GM23248 (cell line): ENCODE measurements at regions not wholly inside any gene's neighbourhood (a gene's known extent, or its start where the extent isn't known, plus 50 kb on each side); places are given as distances from the start of the nearest gene placed in this dataset.

Experiments
- EZH2 ChIP-seq: fragments of 200-600 bp; sonication (generic); IDR thresholded peaks from 2 replicates; pipeline ENCODE4 v1.6.1; 2018; ENCODE audit warnings: antibody characterized with exemption, mild to moderate bottlenecking; ENCODE audit not compliant: insufficient read depth, poor library complexity, severe bottlenecking
- EZH2phosphoT487 ChIP-seq: fragments of 200-600 bp; sonication (generic); IDR thresholded peaks from 2 replicates; pipeline ENCODE4 v1.6.1; 2018; ENCODE audit warnings: antibody characterized with exemption, moderate library complexity, mild to moderate bottlenecking, low read depth; ENCODE audit not compliant: insufficient read depth

DNA sequence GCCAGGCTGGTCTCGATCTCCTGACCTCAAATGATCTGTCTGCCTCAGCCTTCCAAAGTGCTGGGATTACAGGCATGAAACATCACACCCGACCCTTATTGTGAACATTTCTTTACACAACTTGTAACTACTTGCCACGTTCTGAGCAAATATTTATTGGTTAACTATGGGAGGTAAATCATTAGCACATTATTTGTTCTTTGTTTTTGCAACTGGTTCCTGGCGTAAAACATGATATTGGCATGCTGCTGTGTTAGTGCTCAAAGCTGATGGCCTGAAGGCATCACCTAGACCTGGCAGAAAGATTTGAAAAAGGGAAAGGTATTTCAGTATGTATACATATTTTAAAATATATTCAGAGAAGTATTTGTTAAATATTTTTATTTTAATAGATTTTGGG, 438.3 kb upstream of the PRKX start:
- TF ChIP-seq EZH2 (no peak), EZH2phosphoT487 (no peak)
